Globus pallidus (tissue), 1 donor: ENCODE measurements at regions not wholly inside any gene's neighbourhood (a gene's known extent, or its start where the extent isn't known, plus 50 kb on each side); places are given as distances from the start of the nearest gene placed in this dataset.

Source experiments
- DNase-seq: peaks from one replicate; pipeline ENCODE4 v3.0.0-alpha.2; 2015; ENCODE audit warnings: low spot score

GRCh38 chr7:22624781-22625180 is 102.2 kb upstream of the IL6 start:
- DNase-seq, result no peak

- DNase-seq, result no peak
These were observed 104.7 kb upstream of the IL6 start for GRCh38 chr7:22622116-22622785.

DNA sequence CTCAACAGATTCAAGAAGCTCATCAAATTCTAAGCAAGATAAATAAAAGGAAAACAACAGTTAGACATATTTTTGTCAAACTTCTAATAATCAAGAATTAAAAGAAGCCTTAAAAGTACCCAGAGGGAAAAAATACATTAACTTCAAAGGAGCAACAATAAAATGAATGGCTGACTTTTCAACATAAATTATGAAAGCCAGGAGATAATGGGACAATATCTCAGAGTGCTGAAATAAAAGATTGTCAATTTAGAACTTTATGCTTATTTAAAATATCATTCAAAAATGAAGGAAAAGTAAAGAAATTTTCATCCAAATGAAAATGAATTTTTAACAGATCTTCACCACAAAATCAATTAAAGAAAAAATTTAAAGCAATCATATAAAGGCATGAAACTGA is 108.5 kb upstream of the IL6 start:
- DNase-seq, result no peak

GRCh38 chr7:22617166-22617565 is 109.8 kb upstream of the IL6 start:
- no peak for DNase-seq

DNA sequence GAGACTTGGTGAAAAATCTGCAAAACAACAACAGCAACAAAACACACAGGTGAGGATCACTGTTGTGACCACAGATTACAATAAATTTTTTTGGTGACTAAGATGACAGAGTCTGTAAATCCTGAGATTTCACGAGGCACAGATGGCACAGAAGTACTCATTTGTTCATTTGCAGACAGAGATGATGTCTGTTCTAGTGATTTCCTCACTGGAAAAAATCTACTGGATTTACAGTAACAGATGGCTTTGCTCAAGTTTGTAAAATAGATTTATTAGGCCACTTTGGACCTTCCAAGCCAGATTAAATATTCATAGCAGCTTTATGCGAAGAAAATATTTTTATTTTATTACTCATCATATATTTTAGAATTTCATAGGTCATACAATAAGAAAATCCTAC is 113.5 kb upstream of the IL6 start:
- DNase-seq, result no peak

- no peak for DNase-seq
These were observed 112.8 kb upstream of the STEAP1B start for GRCh38 chr7:22612776-22613175.

DNA sequence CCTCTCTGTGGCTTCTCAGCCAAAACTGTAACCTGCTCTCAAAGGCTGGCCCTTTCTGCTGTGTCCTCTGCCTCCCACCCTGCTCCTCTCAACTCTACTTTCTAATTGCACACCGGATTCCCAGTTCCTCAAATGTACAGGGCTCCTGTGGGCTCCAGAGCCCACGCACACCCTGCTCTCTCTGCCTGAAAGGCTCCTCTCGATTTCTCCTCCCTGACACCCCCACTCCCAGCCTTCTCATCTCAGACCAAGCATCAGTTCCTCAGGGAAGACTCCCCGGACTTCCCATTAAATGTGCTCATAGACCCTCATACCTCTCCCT is 111.7 kb upstream of the STEAP1B start:
- no peak for DNase-seq

DNA sequence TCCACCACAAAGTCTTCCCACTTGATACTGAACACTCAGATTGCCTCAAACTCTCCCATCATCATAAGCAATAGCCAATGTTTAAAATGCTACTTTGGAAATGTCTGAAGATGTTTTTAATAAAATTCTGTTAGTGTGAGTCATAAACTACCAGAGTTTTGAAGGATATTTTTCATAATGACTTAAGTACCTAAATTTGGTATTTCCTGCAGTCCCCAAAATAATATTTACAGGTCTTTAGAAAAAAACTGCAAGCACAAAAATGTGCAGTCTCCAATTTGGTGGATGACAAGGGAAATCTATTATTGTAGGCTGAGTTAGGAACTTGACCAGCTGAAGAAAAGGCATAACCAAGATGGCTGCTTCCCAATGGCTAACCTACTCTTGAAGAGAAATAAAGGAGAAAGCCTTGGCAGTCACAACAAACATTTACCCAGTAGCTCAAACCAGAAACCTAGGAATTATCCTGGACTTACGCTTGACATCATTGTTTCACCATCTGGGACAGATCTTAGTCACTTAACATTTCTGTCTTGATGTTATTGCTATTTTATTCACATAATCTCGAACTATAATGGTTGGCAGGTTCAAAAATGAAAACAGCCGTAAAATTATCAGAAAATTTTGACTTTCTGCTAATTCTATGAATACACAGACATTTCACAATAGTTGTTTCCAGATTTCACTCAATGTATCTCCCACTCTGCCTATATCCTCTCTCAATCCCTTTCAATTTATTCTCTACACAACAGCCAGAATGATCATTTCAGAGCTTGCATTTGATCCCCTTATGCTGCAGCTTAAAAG is 111.2 kb upstream of the STEAP1B start:
- no peak for DNase-seq

DNA sequence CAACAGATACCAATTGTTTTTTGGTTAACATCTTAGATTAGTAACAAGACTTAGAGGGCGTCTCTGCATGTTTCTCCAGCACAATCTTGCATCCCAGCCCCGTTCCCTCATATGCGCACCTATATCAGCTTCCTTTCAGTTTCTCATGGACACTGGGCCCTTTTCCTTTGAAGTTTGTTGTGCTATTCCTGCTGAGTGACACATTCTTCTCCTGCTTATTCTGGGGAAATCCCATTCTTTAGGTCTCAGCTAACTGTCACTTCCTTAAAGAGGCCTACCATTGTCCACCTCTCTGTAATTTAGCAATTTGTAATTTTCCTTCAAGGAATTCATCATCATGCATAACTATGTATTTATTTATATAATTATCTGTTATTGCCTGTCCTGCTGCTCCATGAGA is 110.3 kb upstream of the STEAP1B start:
- no peak for DNase-seq

DNA sequence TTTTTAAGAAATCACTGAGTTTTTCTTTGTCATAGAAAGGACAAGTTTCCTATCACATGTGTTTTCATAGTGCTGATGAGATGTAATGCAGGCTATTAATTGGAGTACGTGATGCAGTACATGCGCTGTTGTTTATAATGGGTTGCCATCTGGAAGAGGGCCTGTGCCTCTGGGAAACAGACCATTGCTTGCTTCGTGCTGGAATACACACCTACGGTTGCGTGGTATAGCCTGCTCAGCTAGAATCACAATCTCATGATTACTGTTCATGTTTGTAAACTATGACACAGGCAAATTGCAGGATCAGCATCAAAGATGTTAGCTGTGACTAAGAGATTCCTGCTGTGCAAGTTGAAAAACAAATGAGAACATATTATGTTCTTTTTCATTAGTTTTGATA is 107.2 kb upstream of the STEAP1B start:
- no peak for DNase-seq

DNA sequence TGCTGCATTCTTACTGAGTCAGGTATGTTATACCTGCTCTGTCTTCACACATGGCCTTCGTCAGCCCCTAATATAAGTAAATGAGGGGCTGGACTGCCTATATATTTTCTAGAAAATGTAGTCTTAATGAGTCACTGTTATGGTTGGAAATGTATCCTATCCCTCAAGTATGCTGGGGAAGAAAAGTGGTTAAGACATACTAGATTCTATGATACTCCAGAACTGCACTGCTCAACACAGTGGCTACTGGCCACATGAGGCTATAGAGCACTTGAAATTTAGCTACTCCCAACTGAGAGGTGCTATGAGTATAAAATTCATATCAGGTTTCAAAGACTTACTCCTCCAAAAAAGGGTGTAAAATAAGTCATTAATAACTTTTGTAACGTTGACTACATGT is 104.3 kb upstream of the STEAP1B start:
- no peak for DNase-seq

- no peak for DNase-seq
These were observed 102.0 kb upstream of the STEAP1B start for GRCh38 chr7:22601812-22602565.

GRCh38 chr7:22601408-22601807 is 101.4 kb upstream of the STEAP1B start:
- no peak for DNase-seq

GRCh38 chr7:22601003-22601402 is 101.0 kb upstream of the STEAP1B start:
- no peak for DNase-seq

DNA sequence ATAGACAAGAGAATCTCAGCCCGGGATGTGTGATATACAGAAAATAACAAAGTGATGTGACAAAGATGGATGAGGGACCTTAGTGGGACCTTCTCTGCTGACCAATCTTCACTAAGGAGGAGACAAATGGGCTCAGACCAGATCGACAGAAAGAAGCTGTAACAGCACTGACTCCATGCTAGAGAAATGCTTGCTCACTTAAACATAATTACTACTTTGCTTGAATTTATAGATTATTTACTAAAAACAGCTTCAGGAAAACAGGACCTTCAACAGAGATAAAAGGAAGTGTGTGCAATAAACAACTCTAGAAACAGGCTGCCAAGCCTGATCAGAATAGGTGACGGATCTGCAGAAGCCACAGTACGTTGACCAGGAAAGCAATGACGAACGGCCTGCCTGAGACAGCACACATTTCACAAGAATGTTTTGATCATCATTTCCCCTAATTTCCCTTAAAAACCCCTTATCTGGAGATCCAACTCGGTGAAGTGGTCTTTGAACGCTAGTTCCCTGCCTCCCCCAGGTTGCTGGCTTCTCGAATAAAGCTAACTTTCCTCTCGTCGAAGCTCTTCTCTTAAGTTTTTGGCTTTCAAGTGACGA is 98.4 kb upstream of the STEAP1B start:
- DNase-seq, result no peak

GRCh38 chr7:22597844-22598243 is 97.9 kb upstream of the STEAP1B start:
- no peak for DNase-seq

DNA sequence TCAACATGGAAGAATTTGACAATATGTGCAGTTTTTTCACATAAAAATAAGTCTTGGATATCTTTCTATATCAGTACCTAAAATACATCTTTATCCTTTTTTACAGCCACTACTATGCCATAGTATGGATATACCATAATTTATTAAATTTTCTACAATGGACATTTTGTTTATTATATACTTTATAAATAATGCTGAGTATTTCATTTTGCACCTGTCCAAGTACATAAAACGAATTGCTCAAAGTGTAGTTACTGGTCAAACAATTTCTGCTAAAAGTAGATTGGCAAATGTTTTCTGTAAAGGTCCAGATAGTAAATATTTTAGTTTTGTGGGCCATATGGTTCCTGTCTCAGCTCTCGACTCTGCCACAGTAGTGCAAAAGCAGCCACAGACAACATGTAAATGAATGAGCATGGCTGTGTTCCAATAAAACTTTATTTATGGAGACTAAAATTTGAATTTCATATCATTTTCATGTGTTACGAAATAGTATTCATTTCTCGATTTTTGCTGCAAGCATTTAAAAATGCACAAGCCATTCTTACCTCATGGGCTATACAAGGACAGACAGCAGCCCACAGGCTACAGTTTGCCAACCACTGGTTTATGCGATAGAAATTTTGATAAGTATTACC is 96.9 kb upstream of the STEAP1B start:
- DNase-seq, result no peak

DNA sequence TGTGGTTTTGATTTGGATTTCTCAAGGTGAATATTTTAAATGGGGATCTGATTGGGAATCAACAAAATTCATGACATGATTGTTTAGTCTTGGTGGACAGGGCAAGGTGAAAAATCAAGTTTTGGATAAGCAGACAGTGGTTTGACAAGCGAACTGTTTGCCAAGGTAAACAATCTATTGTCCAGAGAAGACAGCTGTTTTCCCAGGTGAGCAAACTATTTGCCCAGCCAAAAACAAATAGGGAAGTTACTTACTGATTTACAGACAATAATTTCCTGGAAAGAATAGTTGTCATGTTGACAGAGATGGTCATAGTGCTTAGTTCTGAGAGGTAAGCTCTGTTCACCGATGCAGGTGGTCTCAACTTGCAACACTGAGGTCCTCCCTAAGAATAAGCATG is 94.0 kb upstream of the STEAP1B start:
- DNase-seq, result no peak

DNA sequence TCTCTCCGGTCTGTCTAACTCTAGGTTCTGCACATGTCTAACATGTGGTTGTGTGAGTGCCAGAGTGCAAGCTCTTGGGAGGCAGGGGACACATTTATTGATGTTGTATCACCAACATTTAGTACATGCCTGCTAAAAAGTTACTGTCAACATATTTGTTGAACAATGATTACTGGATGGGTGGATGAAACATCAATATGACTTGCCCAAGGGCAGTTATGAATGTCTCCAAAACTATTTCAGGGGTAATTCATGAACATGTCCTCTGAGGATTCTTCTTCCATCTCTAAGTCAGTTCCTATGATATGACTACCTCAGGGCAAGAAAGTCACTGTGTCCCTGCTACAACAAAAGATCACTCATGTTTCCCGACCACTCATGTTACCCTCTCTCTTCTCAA is 91.3 kb upstream of the STEAP1B start:
- no peak for DNase-seq

GRCh38 chr7:22589641-22590201 is 89.7 kb upstream of the STEAP1B start:
- no peak for DNase-seq

- no peak for DNase-seq
These were observed 88.4 kb upstream of the STEAP1B start for GRCh38 chr7:22588351-22588750.

- no peak for DNase-seq
These were observed 87.3 kb upstream of the STEAP1B start for GRCh38 chr7:22587322-22587721.
